Keratinocyte (primary cell): ENCODE measurements at regions not wholly inside any gene's neighbourhood (a gene's known extent, or its start where the extent isn't known, plus 50 kb on each side); places are given as distances from the start of the nearest gene placed in this dataset.

Experiments
- CTCF ChIP-seq, 3 experiments: IDR thresholded peaks in 1 of 3; conservative IDR thresholded peaks in 1 of 3; optimal IDR thresholded peaks in 1 of 3; 2 replicates in 2 of 3; 3 replicates in 1 of 3; pipeline versions ENCODE3 to v1.5.1; 2011; ENCODE audit warnings: low read length in 3 of 3, mild to moderate bottlenecking in 3 of 3, moderate library complexity in 2 of 3, control low read depth in 1 of 3, inconsistent platforms in 1 of 3; ENCODE audit not compliant: insufficient read depth in 2 of 3; ENCODE audit errors: extremely low read depth in 1 of 3
- EZH2 ChIP-seq: IDR thresholded peaks from one replicate; pipeline ENCODE4 v1.6.1; 2012; ENCODE audit warnings: inconsistent platforms, mild to moderate bottlenecking, low read length, moderate library complexity

DNA sequence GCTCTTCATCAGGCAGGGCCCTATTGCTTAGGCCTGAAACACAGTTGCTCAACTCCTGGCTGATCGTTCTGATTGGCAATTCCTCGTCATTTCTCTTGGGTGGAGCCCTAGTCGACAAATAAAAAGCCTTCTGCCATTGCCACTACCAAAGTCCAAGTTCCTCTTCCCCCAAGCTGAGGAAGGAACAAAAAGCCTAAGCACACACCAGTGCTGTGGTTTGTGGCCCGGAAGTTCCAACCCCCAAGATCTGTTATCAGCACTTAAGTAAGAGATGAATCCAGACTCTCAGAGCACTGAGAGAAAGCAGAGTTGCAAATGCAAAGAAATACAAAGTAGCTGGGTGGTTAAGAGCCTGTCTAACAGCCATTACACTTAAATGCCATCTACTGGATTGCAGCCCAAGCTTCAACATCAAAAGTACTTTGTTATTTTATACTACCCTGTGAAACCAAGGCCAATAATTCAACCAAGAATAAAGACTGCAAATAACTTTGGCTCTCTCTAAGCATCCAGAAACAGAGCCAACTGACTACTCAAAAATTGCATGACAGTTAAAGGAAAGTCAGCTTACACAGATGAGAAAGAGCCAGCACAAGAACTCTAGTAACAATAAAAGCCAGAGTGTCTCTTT is 1024.0 kb downstream of the GRIK2 start:
- TF ChIP-seq CTCF (optimal IDR thresholded peaks at IDR 0.05 in 1 of 3, IDR thresholded peaks at IDR 0.05 in 1 of 3, conservative IDR thresholded peaks at IDR 0.05 in 1 of 3; ENCODE audit: extremely low read depth in 1 of 3, insufficient read depth in 2 of 3, low read length in 3 of 3) = no peak
- TF ChIP-seq EZH2 = no peak
